H1 (cell line): ENCODE measurements at regions not wholly inside any gene's neighbourhood (a gene's known extent, or its start where the extent isn't known, plus 50 kb on each side); places are given as distances from the start of the nearest gene placed in this dataset.

Experiments used
- EP300 ChIP-seq, 2 experiments: IDR thresholded peaks; 1 replicate in 1 of 2; 2 replicates in 1 of 2; pipeline ENCODE4 v1.6.1; 2011 to 2012; ENCODE audit warnings: low read depth in 2 of 2, low read length in 2 of 2, mild to moderate bottlenecking in 2 of 2, borderline replicate concordance in 1 of 2, inconsistent platforms in 1 of 2, moderate library complexity in 1 of 2
- EZH2 ChIP-seq: fragments of 200-600 bp; sonication (generic); IDR thresholded peaks from 2 replicates; pipeline ENCODE4 v1.7.1; 2012; ENCODE audit warnings: low read depth, mild to moderate bottlenecking, moderate library complexity, low read length, inconsistent platforms; ENCODE audit not compliant: severe bottlenecking
- KDM5A ChIP-seq: fragments of 200-600 bp; IDR thresholded peaks from 2 replicates; pipeline ENCODE4 v1.7.1; 2012; ENCODE audit warnings: mild to moderate bottlenecking, low read length, inconsistent platforms, mixed read lengths
- POLR2A ChIP-seq, 2 experiments: IDR thresholded peaks; 1 replicate in 1 of 2; 2 replicates in 1 of 2; pipeline ENCODE4 v1.6.1; 2011; ENCODE audit warnings: low read depth in 2 of 2, low read length in 2 of 2, mild to moderate bottlenecking in 2 of 2; ENCODE audit errors: control extremely low read depth in 1 of 2
- POLR2AphosphoS5 ChIP-seq: IDR thresholded peaks from 2 replicates; pipeline ENCODE4 v1.6.1; 2011; ENCODE audit warnings: low read depth, low read length
- RNF2 ChIP-seq: fragments of 200-900, 300-1000 bp; sonication (generic); IDR thresholded peaks from 2 replicates; pipeline ENCODE4 v1.7.1; 2016; ENCODE audit warnings: borderline replicate concordance, low read depth, mild to moderate bottlenecking, antibody characterized with exemption, low read length; ENCODE audit not compliant: poor library complexity, severe bottlenecking; ENCODE audit errors: missing control alignments
- SAP30 ChIP-seq: fragments of 300-600 bp; sonication (generic); IDR thresholded peaks from 2 replicates; pipeline ENCODE4 v1.7.1; 2012; ENCODE audit warnings: low read length, moderate library complexity, mild to moderate bottlenecking, inconsistent platforms; ENCODE audit not compliant: insufficient read depth, insufficient replicate concordance
- SIN3A ChIP-seq, 2 experiments: IDR thresholded peaks in 1 of 2; conservative IDR thresholded peaks in 1 of 2; 2 replicates each; pipeline ENCODE4 v1.6.1; 2011 to 2012; ENCODE audit warnings: low read length in 2 of 2, improper control_type of control experiment in 1 of 2, low read depth in 1 of 2, mild to moderate bottlenecking in 1 of 2
- SP1 ChIP-seq: IDR thresholded peaks from 2 replicates; pipeline ENCODE4 v1.6.1; 2011; ENCODE audit warnings: low read depth, low read length
- SUZ12 ChIP-seq: fragments of 200-600 bp; sonication (generic); IDR thresholded peaks from 2 replicates; pipeline ENCODE4 v1.6.1; 2012; ENCODE audit warnings: mild to moderate bottlenecking, inconsistent platforms, low read length, moderate library complexity, mixed read lengths
- TAF1 ChIP-seq: IDR thresholded peaks from 2 replicates; pipeline ENCODE4 v1.6.1; 2011; ENCODE audit warnings: mild to moderate bottlenecking, low read depth, low read length
- TCF12 ChIP-seq: IDR thresholded peaks from 2 replicates; pipeline ENCODE4 v1.6.1; 2011; ENCODE audit warnings: low read depth, mild to moderate bottlenecking, low read length
- TF ChIP-seq, protein P1 (sequence below), 3 experiments: IDR thresholded peaks; 1 replicate in 2 of 3; 2 replicates in 1 of 3; pipeline versions ENCODE4 v1.5.1 to v1.6.1; 2011; ENCODE audit warnings: low read length in 3 of 3, mild to moderate bottlenecking in 3 of 3, inconsistent platforms in 2 of 3, low read depth in 1 of 3, moderate library complexity in 1 of 3; ENCODE audit not compliant: insufficient read depth in 1 of 3; ENCODE audit errors: control extremely low read depth in 1 of 3
- TF ChIP-seq, protein P2 (sequence below): IDR thresholded peaks from 2 replicates; pipeline ENCODE4 v1.6.1; 2011; ENCODE audit warnings: low read depth, mild to moderate bottlenecking, low read length; ENCODE audit not compliant: insufficient read depth

DNA sequence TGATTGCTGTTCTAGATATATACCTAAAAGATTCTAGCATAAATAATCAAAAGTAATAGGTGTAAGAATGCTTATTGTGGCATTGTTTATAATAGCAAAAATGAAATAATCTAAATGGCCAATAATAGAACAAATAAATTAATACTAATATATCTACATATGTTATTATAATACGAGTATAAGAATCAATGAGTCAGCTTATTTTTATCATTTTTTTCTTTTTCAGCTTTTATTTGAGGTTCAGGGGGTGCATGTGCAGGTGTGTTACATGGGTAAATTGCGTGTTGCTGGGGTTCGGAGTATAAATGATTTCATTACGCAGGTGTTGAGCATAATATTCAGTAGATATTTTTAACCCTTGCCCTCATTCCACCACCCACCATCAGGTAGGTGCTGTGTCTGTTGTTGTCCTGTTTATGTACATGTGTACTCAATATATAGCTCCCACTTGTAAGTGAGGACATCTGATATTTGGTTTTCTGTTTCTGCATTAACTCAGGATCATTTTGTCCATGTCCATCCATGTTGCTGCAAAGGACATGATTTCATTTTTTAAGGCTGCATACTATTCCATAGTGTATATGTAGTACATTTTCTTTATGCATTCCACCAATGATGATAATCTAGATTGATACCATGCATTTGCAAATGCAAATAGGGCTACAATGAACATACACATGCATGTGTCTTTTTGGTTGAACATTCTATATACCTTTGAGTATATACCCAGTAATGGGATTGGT lies 122.2 kb upstream of the GMNC start:
- TF ChIP-seq SIN3A (conservative IDR thresholded peaks at IDR 0.05 in 1 of 2, IDR thresholded peaks at IDR 0.05 in 1 of 2; ENCODE audit: low read depth in 1 of 2, low read length in 2 of 2) = no peak
- TF ChIP-seq, protein P1, sequence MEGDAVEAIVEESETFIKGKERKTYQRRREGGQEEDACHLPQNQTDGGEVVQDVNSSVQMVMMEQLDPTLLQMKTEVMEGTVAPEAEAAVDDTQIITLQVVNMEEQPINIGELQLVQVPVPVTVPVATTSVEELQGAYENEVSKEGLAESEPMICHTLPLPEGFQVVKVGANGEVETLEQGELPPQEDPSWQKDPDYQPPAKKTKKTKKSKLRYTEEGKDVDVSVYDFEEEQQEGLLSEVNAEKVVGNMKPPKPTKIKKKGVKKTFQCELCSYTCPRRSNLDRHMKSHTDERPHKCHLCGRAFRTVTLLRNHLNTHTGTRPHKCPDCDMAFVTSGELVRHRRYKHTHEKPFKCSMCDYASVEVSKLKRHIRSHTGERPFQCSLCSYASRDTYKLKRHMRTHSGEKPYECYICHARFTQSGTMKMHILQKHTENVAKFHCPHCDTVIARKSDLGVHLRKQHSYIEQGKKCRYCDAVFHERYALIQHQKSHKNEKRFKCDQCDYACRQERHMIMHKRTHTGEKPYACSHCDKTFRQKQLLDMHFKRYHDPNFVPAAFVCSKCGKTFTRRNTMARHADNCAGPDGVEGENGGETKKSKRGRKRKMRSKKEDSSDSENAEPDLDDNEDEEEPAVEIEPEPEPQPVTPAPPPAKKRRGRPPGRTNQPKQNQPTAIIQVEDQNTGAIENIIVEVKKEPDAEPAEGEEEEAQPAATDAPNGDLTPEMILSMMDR (IDR thresholded peaks at IDR 0.05; ENCODE audit: control extremely low read depth in 1 of 3, insufficient read depth in 1 of 3, low read depth in 1 of 3, low read length in 3 of 3) = no peak
- TF ChIP-seq KDM5A = no peak
- TF ChIP-seq, protein P2, sequence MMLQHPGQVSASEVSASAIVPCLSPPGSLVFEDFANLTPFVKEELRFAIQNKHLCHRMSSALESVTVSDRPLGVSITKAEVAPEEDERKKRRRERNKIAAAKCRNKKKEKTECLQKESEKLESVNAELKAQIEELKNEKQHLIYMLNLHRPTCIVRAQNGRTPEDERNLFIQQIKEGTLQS = no peak
- no peak for TF ChIP-seq RNF2
- no peak for TF ChIP-seq TCF12
- TF ChIP-seq SP1 = no peak
- no peak for TF ChIP-seq SUZ12
- TF ChIP-seq POLR2AphosphoS5 = no peak
- no peak for TF ChIP-seq POLR2A (IDR thresholded peaks at IDR 0.05; ENCODE audit: control extremely low read depth in 1 of 2, low read depth in 2 of 2, low read length in 2 of 2)
- no peak for TF ChIP-seq SAP30
- no peak for TF ChIP-seq TAF1
- no peak for TF ChIP-seq EP300 (IDR thresholded peaks at IDR 0.05; ENCODE audit: borderline replicate concordance in 1 of 2, low read depth in 2 of 2, low read length in 2 of 2)
- TF ChIP-seq EZH2 = no peak
